B cell (primary cell): ENCODE measurements at regions not wholly inside any gene's neighbourhood (a gene's known extent, or its start where the extent isn't known, plus 50 kb on each side); places are given as distances from the start of the nearest gene placed in this dataset.

Source experiments
- CTCF ChIP-seq: fragments of 200-600 bp; IDR thresholded peaks from one replicate; pipeline ENCODE4 v1.8.0; 2022; ENCODE audit warnings: antibody characterized with exemption, mild to moderate bottlenecking
- EZH2 ChIP-seq: IDR thresholded peaks from 2 replicates; pipeline ENCODE4 v1.6.1; 2012; ENCODE audit warnings: borderline replicate concordance, low read depth, mild to moderate bottlenecking, moderate library complexity, low read length; ENCODE audit not compliant: insufficient read depth, poor library complexity, severe bottlenecking

GRCh38 chr4:3364199-3364598, 71.4 kb downstream of the RGS12 start:
- no peak for TF ChIP-seq CTCF
- no peak for TF ChIP-seq EZH2
